G401.6 (cell line): ENCODE measurements at regions not wholly inside any gene's neighbourhood (a gene's known extent, or its start where the extent isn't known, plus 50 kb on each side); places are given as distances from the start of the nearest gene placed in this dataset.

Experiments used
- FAIRE-seq: peaks from 2 replicates; lab custom pipeline; 2012; peaks lifted over from hg19 to GRCh38; lab: Jason Lieb, UNC

GRCh38 chr10:58010073-58010702 is 257.5 kb downstream of the IPMK start:
- FAIRE-seq, result no peak

DNA sequence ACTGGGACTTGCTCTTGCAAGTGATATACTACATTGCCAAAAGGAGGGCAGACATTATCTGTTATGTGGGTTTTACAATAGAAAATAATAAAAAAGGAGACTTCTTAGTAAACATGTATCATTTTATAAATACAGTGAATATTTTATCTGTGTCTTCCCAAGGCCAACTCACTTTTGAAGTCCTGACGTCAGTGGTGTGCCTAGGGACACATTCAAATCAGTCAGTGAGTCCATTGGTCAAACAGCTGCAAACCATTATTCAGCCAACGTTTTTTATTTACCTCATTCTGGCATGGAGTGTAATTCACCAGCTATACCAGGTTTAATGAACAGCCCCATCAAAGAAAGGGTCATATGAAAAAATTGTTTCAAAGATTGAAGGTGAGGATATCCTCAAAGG is 263.7 kb downstream of the IPMK start:
- FAIRE-seq, result no peak

DNA sequence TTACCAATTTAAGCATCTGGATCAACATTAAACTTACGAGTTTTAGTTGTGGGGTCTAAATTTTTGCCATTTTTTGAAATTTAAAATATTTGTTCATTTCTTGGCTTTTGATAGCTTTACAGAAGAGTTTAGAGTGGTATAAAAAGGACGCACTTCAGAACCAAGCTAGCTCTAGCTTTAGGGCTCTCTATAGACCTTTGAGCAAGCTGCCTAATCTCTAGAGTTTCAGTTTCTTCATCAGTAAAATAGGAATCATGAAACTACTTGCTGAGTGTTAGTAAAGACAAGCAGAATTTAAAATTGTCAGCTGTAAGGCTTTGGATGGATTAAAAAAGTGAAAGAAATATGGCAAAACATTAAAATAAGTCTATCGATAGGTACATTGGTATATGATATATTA is 266.5 kb downstream of the IPMK start:
- no peak for FAIRE-seq

DNA sequence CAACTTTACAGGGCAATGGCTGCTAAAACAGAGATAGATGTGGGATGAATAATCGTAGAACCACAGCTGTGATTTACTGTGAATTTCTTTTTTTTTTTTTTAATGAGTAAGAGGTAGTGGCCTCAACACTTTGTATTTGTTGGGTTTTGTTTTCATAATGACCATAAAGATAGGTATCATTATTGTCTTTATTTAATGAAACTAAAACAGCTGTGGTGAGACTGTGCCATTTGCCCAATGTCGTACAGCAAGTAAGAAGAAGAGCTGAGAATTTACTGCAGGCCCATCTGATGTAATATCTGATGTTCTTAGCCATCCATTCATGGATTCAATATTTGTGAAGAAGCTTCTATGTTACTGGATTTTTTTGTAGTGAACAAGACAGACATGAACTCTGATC is 271.2 kb downstream of the IPMK start:
- FAIRE-seq, result no peak

DNA sequence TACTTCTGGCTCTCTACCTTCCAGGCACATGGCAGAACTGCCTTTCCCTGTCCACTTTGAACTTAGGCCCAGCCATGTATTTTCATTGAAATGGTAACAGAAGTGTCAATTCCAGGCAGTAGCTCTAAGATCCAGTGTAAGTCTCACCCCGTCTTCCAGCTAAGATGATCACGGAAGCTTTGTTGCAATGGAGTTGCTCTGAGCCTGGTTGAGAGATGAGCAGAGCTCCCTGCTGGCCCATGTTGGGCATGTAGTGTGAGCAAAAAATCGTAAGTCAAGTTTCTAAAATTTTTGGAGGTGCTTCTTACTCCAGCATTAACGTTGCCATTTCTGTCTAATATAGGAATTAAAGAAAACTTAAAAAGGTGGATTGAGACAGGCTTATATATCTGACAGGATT is 274.4 kb downstream of the IPMK start:
- no peak for FAIRE-seq

DNA sequence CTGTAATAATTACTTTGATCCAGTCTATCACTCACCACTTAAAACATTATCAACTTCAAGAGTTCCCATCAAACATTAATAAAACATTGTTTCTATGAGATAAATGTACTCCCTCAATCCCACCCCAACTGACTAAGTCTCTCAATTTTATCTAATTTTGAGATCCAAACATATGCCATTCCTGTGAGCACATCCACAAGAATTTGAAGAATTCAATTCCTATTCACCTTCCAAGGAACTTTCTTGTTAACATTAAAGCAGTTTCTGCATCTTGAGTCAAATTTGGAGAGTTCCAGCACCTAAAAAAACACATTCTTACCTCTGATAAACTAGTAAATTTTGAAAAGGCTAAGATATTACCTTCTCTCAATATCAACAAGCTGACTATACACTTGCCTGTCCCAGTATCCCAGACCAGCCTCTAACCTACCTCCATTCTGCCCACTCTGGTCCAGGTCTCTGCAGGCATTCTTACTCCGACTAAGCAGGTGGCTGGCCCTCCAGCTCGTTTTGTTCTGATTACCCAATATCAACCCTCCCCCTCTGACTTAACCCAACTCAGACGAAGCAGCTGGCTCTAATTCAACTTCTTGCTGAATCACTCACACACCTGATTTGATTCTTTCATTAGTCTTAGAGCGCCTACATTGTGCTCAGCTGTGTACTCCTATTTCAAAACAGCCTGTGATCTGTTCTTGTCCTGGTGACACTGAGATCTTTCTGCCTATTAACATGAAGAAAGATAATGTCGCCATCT is 275.2 kb downstream of the IPMK start:
- no peak for FAIRE-seq

DNA sequence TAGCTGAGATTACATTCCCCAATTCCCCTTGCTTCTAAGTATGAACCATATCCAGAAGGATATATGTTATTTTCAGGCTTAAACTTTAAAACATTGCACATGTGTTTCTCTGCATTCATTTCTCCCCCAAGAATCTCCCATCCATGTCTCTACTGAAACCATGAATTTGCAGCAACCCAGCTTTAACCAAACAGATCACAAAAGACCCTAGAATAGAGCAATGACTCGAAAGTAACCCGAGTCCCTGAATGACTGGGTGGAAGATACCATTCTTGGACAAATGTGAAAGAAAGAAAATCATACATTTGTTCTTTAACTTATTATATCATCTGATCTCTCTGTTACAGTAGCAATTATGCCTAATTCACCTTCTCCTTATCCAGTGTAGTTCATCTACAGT is 278.7 kb downstream of the IPMK start:
- FAIRE-seq, result no peak

GRCh38 chr10:57987055-57987721 is 280.5 kb downstream of the IPMK start:
- no peak for FAIRE-seq

GRCh38 chr10:57986422-57986821 is 281.3 kb downstream of the IPMK start:
- FAIRE-seq, result no peak

GRCh38 chr10:57983281-57983791 is 284.4 kb downstream of the IPMK start:
- FAIRE-seq, result no peak

DNA sequence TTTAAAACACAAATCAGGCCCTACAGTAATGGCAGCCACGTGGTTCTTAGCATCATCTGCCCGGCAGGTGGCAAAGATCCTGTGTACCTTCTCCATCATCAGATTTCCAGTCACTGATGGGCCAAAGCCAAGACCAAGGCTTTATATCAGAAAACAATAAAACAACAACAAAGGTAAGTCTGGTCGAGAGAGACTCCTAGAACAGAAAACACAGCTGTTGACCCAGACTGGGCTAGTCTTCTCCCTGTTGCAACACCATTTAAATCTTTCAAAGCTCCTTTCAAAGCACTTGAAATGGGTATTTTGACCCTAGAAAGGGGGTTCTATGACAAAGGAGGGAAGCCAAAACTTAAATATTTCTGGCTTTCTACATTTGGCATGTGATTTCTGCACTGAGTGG is 285.6 kb downstream of the IPMK start:
- no peak for FAIRE-seq

GRCh38 chr10:57979956-57980355 is 287.7 kb downstream of the IPMK start:
- no peak for FAIRE-seq

- FAIRE-seq, result no peak
These were observed 288.2 kb downstream of the IPMK start for GRCh38 chr10:57979491-57979890.

DNA sequence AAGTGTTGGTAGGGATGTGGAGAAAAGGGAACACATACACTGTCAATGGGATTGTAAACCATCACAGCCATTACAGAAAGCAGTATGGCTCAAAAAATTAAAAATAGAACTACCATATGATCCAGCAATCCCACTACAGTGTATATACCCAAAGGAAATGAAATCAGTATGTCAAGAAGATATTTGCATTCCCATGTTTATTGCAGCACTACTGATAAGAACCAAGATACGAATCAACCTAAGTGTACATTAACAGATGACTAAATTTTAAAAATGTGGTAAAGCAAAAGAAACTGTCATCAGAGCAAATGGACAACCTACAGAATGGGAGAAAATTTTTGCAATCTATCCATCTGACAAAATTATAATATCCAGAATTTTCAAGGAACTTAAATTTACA is 290.4 kb downstream of the IPMK start:
- no peak for FAIRE-seq

- FAIRE-seq, result no peak
These were observed 294.2 kb downstream of the IPMK start for GRCh38 chr10:57973451-57973850.

GRCh38 chr10:57972783-57973182 is 294.9 kb downstream of the IPMK start:
- no peak for FAIRE-seq

DNA sequence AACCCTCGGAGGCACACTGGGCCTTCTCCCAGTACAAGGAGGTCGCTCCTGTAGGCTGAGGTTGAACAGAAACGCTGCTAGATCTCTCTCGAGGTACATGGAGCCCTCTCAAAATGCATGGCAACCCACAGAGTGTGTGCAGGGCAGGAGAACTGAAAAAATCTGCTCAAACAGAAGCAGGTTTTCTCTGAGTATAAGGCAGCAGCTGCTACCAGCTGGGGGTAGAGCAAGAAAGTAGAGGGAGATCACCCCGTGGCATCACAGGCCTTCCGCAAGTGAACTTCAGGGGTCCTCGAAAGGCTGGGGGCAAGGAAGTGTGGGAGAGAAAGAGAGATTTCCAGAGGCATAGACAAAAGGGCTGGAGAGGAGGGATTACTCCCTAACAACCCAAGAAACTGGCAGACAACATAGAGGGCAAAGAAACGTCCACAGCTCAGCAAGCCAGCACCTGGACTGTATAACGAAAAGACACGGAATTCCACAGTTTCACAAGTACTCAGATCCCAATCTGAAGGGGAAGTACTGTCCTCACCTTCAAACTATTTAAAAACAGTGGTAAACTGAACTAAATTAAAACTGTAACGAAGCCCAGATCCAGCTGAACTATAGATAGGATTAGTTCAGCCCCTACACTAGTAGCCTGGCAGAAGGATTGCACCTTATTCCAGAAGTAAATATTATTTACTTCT is 299.2 kb downstream of the IPMK start:
- no peak for FAIRE-seq

- FAIRE-seq, result no peak
These were observed 303.3 kb downstream of the IPMK start for GRCh38 chr10:57964351-57964750.

DNA sequence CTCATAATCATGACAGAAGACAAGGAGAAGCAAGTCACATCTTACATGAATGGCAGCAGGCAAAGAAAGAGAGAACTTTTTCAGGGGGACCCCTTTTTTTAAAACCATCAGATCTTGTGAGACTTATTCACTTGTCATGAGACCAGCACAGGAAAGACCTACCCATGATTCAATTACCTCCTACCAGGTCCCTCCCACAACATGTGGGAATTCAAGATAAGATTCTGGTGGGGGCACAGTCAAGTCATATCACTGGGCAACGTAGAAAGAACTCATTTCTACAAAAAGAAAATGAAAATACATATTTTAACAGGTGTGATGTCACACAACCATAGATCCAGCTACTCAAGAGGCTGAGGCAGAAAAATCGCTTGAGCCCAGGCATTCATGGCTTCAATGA is 304.1 kb downstream of the IPMK start:
- no peak for FAIRE-seq

DNA sequence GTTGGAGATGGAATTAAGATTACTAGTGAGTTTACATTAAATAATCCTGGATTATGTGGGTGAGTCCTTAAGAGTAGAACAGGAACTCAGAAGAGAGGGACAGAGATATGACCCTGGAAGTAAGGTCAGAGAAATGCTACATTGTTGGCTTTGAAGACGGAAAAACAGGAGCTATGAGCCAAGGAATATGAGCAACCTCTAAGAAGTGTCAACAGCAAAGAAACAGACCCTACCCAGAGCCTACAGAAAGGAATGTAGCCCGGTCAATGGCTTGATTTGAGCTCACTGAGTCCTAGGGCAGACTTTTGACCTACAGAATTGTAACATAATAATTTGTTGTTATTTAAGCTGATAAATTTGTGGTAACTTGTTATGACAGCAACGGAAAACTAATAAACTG is 304.9 kb downstream of the IPMK start:
- no peak for FAIRE-seq

- no peak for FAIRE-seq
These were observed 306.2 kb downstream of the IPMK start for GRCh38 chr10:57961487-57961886.

DNA sequence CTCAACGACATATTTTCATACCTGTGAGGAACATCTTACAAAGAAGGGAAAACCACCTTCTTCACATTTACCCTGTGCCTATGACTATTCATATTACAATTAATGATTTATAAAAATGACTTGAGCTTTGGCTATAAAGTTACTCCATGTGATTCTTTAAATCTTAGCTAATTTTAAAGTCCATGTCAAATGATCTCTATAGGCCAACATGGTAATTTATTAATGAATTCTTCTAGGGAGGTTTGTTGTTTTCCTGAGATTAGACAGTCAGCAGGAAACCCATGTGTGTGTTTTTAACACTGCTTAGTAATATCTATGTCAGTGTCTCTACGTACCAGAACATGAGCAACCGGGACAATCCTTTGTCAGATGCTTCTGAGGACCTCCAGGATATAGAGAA is 307.3 kb downstream of the IPMK start:
- FAIRE-seq, result no peak
